ENCODE measurements at regions not wholly inside any gene's neighbourhood (a gene's known extent, or its start where the extent isn't known, plus 50 kb on each side); places are given as distances from the start of the nearest gene placed in this dataset.

DNA sequence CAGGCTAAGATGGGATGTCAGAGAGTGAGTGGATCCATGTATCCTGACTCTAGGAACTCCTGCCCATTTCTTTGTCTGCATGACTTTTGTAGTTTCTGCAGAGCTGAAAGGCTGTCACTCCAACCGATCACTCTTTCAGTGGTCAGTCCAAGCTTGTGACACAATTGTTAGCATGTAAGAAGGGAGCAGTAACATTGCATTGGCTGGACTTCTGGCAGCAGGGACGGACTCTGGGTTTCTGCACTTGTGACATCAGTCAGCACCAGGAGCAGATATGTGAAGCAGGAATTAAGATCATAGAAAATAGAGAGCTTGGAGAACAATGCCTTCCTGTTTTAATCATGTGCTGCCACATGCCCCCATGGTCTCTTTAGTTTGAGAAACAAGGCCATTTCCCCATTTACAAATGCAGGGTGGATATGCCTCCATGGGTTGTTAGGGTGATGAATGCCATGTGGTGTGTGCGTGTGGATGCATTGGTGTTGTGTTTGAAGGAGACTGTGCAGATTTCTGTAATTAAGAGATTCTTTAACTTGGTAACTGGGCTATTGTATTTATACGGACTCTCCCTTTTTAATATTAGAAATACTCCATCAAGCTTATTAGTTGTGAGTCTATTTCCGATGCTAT, 214.3 kb upstream of the EPHA4 start:
- TF ChIP-seq EZH2phosphoT487 (IDR thresholded peaks at IDR 0.05; ENCODE audit: low read depth, severe bottlenecking, unreplicated experiment): no peak
- no peak for TF ChIP-seq EZH2 (IDR thresholded peaks at IDR 0.05; ENCODE audit: borderline replicate concordance)
- TF ChIP-seq, protein P1, sequence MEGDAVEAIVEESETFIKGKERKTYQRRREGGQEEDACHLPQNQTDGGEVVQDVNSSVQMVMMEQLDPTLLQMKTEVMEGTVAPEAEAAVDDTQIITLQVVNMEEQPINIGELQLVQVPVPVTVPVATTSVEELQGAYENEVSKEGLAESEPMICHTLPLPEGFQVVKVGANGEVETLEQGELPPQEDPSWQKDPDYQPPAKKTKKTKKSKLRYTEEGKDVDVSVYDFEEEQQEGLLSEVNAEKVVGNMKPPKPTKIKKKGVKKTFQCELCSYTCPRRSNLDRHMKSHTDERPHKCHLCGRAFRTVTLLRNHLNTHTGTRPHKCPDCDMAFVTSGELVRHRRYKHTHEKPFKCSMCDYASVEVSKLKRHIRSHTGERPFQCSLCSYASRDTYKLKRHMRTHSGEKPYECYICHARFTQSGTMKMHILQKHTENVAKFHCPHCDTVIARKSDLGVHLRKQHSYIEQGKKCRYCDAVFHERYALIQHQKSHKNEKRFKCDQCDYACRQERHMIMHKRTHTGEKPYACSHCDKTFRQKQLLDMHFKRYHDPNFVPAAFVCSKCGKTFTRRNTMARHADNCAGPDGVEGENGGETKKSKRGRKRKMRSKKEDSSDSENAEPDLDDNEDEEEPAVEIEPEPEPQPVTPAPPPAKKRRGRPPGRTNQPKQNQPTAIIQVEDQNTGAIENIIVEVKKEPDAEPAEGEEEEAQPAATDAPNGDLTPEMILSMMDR (IDR thresholded peaks at IDR 0.05; ENCODE audit: poor library complexity): no peak

DNA sequence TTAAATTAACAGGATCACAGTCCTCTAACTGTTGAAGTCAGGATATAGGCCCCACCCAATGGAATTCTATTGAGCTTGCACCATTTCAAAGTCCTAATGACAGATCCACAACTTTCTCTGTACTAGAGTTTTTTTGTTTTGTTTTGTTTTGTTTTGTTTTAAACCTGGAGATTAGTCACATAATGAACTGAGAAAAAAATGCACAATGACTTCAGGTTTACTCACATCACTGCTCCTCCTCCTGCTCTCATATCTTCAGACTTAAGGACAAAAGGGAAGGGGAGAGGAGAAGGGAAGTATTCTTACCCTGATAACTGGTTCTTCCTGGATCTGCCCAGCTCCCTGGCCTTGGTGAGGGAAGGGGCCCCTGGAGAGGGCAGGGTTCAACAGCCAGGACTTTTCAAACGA, 208.2 kb upstream of the EPHA4 start:
- Histone ChIP-seq H3K9me3 (ENCODE audit: low read depth) (no peaks in the 10 kb centered on the region), H3K9me2 (replicated peaks; ENCODE audit: insufficient read depth) (no peaks in the 10 kb centered on the region), H3K4me1 (ENCODE audit: insufficient read depth) (peaks cover 14% of the 10 kb centered on the region), H4K20me1 (ENCODE audit: insufficient read depth, poor library complexity, severe bottlenecking) (no peaks in the 10 kb centered on the region), H3K79me2 (no peaks in the 10 kb centered on the region), H3K27me3 (no peaks in the 10 kb centered on the region), H3K27ac (peak overlapping the region; percentile 41), H3K4me2 (peak overlapping the region; percentile 16), H2AFZ (no peak overlapping the region), H3K36me3 (replicated peaks; ENCODE audit: insufficient read depth, low read depth) (no peaks in the 10 kb centered on the region), H3K4me3 (no peak overlapping the region)
- TF ChIP-seq EZH2phosphoT487 (IDR thresholded peaks at IDR 0.05; ENCODE audit: low read depth, severe bottlenecking, unreplicated experiment) (no peak), EZH2 (IDR thresholded peaks at IDR 0.05; ENCODE audit: borderline replicate concordance) (no peak)
- TF ChIP-seq, protein P1 (IDR thresholded peaks at IDR 0.05; ENCODE audit: poor library complexity): no peak
- peak; percentile 20 for DNase-seq (ENCODE audit: low spot score)
- 42% methylated on average over 1 of the region's 1 CpG for WGBS (ENCODE audit: low lambda C conversion rate, missing lambda C conversion rate)

More for the DNA sequence above, 214.3 kb upstream of the EPHA4 start:
- Histone ChIP-seq H3K4me1 (ENCODE audit: insufficient read depth) (no peaks in the 10 kb centered on the region), H3K36me3 (replicated peaks; ENCODE audit: insufficient read depth, low read depth) (no peaks in the 10 kb centered on the region), H3K79me2 (no peaks in the 10 kb centered on the region), H3K27ac (no peak overlapping the region), H2AFZ (no peak overlapping the region), H3K4me3 (no peak overlapping the region), H3K9me3 (ENCODE audit: low read depth) (no peaks in the 10 kb centered on the region), H3K9me2 (replicated peaks; ENCODE audit: insufficient read depth) (no peaks in the 10 kb centered on the region), H3K27me3 (no peaks in the 10 kb centered on the region), H3K4me2 (no peak overlapping the region), H4K20me1 (ENCODE audit: insufficient read depth, poor library complexity, severe bottlenecking) (no peaks in the 10 kb centered on the region)
- DNase-seq (ENCODE audit: low spot score): no peak
- 91% methylated on average over 5 of the region's 5 CpGs for WGBS (ENCODE audit: low lambda C conversion rate, missing lambda C conversion rate)

DNA sequence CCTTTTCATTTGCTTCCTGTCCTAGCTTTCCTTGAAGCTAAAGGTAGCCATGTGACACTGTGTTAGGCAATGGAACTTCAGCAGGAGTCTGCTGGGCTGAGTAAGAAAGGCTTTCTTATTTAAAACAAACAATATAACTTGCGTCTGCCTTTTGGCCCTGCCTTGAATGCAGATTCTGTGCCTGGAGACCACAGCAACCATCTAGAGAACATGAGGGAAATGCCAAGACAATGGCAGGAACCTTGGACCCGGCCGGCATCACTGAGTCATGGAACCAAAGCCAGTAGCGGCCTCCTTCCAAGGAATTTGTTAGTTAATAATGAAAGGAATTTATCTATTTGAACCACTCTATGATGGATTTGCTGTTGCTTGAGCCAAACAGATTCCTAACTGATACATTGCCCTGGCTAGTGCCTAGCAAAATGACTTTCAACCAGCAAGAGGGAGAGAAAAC, 207.5 kb upstream of the EPHA4 start:
- Histone ChIP-seq H3K9me3 (ENCODE audit: low read depth) (no peaks in the 10 kb centered on the region), H4K20me1 (ENCODE audit: insufficient read depth, poor library complexity, severe bottlenecking) (no peaks in the 10 kb centered on the region), H2AFZ (no peak overlapping the region), H3K4me1 (ENCODE audit: insufficient read depth) (peaks cover 14% of the 10 kb centered on the region), H3K79me2 (no peaks in the 10 kb centered on the region), H3K27me3 (no peaks in the 10 kb centered on the region), H3K4me2 (no peak overlapping the region), H3K9me2 (replicated peaks; ENCODE audit: insufficient read depth) (no peaks in the 10 kb centered on the region), H3K4me3 (no peak overlapping the region), H3K36me3 (replicated peaks; ENCODE audit: insufficient read depth, low read depth) (no peaks in the 10 kb centered on the region), H3K27ac (peak overlapping the region; percentile 41)
- WGBS (ENCODE audit: low lambda C conversion rate, missing lambda C conversion rate): 86% methylated on average over 4 of the region's 4 CpGs
- peak; percentile 7 for DNase-seq (ENCODE audit: low spot score)
- TF ChIP-seq EZH2phosphoT487 (IDR thresholded peaks at IDR 0.05; ENCODE audit: low read depth, severe bottlenecking, unreplicated experiment) (no peak), EZH2 (IDR thresholded peaks at IDR 0.05; ENCODE audit: borderline replicate concordance) (no peak)
- TF ChIP-seq, protein P1 (IDR thresholded peaks at IDR 0.05; ENCODE audit: poor library complexity): no peak
